COLO668 (cell line): ENCODE measurements at regions not wholly inside any gene's neighbourhood (a gene's known extent, or its start where the extent isn't known, plus 50 kb on each side); places are given as distances from the start of the nearest gene placed in this dataset.

Experiments
- DNase-seq: peaks from one replicate; lab custom pipeline; 2025; ENCODE audit not compliant: unreplicated experiment; lab: John Stamatoyannopoulos, UW

DNA sequence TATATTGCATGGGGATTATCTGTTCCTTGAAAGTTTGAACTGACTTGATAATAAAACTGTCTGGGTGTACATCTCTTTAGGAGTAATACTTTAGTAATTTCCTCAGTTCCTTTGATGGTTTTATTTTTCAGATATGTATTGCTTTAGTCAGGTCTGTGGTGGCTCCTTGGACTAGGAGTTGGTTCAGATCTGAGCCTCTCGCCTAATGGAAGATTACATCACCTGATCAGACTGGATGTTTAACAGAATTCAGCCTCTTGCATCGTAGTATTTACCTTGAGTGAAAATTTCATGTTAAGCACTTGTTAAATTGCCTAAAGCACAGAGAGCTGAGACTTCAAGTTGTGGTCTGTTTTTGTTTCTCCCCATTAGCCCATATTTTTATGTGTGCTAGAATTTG lies 267.3 kb downstream of the MAP2K4 start:
- no peak for DNase-seq

DNA sequence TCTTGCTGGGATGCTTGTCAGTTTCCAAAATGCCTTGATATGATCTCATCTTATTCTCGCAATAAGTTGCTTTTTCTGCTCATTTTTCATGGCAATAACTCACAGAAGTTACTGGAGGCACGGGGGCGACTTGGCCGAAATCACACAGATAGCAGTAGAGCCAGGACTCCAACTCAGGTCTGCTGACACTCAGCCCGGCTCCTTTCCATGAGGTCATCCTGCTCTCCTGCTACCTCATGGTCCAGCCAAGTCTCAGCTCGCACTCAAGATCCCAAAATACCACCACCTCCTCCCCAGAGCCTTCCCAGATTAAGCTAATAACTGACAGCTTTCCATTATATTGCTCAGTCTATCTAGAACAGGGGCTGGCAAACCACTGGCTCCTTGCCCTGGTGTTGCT lies 269.5 kb downstream of the MAP2K4 start:
- no peak for DNase-seq

DNA sequence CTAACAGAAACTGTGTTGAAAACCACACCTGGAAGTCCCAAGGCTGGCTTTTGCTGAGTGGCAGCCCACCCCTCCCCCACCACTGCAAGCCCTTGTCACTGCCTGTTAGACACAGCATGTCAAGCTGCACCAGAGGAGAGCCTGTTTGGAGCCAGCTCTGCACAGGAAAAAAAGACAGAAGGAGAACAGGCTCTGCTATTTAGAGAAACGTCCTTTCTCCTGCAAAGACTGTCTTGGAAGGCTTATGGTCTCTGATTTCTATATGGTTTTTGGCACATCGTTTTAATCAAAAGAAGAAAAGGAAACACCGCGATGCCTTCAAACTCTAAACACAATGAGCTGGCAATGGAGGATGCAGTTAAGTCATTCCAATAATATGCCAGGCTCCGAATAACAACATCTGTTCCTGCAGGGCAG lies 275.5 kb downstream of the MAP2K4 start:
- DNase-seq, result no peak

DNA sequence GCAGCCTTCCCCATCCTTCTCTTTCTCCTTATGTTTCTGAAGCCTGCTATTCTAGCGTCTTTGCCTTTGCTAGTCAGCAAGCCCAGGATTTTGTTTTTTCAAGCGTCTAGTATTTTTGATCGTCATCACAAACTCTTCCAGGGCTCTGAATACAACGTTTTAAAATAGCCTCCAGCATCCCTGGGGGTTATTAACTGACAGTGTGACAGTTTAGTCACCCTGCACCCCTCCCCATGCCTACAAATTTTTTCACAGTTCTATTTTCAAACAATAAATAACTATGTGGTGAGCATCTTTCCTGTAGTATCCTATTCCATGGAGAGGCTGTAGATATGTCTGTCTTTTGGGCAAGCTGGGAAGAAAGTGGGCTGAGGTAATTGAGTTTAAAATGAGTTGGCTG lies 280.9 kb downstream of the MAP2K4 start:
- DNase-seq, result no peak

DNA sequence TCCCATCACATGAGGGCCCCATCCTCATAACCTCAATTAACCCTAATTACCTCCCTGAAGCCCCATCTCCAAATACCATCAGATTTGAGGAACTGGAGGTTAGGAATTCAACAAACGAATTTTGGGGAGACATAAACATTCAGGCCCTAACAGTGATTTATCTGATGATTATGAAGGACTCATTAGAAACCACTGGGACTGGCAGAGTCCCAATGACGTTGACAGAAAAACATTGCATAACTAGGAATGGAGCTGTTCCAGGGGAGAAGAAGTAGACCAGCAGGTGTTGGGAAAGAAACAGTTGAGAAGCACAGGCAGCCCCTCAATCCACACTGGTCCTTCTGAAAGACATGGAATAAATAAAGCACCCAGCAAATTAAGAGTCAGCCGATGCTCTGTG lies 282.0 kb downstream of the MAP2K4 start:
- DNase-seq, result no peak

DNA sequence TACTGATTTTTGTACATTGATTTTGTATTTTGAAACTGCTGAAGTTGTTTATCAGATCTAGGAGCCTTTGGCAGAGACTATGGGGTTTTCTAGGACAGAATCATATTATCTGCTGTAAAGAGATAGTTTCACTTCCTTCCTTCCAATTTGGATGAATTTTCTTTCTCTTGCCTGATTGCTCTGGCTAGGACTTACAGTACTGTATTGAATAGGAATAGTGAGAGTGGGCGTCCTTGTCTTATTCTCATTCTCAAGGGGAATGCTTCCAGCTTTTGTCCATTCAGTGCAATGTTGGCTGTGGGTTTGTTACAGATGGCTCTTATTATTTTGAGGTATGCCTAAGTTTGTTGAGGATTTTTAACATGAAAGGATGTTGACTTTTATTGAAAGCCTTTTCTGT lies 290.1 kb downstream of the MAP2K4 start:
- no peak for DNase-seq

DNA sequence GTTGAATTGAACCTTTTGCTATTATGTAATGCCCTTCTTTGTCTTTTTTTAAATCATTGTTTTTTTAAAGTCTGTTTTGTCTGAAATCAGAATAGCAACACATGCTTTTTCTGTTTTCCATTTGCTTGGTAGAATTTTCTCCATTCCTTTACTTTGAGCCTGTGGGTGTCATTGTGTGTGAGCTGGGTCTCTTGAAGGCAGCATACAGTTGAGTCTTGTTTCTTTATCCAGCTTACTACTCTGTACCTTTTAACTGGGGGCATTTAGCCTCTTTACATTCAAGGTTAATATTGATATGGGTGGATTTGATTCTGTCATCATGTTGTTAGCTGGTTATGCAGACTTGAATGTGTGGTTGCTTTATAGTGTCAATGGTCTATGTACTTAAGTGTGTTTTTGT lies 292.0 kb downstream of the MAP2K4 start:
- no peak for DNase-seq

DNA sequence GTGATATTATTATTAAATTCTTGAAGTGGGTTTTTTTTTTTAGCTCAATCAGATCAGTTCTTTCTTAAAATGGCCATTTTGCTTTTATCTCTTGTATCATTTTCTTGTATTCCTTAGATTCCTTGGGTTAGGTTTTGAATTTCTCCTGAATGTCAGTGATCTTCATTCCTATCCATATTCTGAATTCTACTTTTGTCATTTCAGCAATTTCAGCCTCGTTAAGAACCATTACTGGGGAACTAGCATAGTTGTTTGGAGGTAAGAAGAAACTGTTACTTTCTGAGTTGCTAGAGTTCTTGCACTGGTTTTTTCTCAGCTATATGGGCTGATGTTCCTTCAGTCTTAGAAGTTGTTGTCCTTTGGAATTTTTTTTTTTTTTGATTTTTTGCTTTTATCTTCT lies 293.1 kb downstream of the MAP2K4 start:
- DNase-seq, result no peak

DNA sequence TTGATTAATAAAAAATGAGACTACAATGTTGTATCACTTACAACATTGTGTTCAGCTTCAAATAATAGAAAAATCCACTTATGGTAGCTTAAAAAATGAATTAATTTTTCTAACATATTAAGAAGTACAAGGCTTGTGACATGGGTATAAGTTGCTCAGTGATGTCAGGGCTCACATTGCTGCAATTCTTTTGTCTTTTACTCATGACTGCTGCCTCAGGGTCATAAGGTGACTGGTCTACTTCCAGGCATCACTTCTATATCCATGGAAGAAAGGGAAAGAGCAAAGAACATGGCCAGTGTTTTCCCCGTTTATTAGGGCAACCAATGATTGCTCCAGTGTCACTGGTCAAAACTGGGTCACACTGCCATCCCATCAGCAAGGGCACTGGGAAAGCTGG lies 295.3 kb downstream of the MAP2K4 start:
- no peak for DNase-seq

DNA sequence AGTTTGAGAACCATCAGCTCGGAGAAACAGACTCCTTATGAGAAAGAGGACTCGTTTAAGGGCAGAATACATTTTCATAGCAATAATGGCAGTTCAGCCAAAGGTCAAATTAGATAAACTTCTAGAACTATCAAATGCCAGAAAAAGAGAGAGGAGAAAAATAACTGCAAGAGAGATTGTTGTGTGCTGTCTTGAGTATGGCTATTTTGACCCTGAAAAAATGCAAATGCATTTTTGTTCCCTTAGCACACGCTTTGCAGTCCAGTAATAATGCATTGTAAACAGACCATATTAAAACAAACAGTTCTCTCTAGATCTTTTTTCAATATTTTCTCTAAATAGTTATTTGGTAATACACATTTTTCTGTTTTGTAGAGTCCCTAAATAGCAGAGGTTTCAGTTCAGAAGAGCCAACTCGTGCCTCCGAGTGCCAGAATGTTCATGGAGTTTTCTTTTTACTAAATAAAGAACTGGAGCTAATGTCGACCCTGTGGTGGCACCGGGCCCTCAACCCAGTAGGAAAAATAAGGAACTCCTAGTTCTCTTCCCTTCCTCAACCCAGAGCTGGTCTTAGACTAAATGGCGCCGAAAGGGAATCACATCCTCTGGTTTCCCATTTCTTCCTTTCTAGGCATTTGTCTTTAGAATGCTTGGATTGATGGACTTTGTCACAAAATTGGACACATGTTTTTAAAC lies 298.0 kb downstream of the MAP2K4 start:
- DNase-seq, result no peak

DNA sequence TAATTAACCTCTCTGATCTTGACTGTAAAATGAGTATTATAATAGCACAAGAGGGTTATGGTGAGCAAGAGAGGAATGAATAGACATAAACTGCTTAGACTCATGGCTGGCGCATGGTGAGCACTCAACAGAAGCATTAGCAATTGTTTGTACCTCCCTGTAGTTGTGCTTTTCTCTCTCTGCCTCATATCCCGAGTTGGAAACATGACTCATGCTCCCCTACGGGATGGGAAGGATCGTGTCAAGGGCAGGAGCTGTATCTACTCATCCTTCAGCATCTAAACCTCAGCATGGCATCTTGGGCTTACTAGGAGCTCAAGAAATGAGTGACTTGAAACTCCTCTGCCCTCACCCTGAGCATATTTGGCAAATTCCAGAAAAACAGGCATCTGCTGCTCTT lies 299.6 kb downstream of the MAP2K4 start:
- DNase-seq, result no peak

DNA sequence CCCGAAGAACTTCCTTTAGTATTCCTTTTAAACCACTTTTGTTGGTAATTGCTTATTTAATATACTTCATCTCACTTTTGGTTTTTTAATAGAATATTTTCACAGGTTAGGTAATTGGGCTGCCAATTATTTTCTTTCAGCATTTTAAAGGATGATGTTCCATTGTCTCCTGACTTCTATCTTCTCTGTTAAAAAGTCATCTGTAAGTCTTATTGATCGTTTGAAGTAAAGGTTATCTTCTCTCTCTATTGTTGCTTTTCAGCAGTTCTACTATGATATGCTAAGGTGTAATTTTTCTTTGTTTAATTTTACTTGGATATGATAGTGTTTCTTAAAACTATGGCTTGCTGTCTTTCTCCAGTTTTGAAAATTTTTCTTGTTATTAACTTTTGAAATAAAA lies 307.5 kb downstream of the MAP2K4 start:
- DNase-seq, result no peak

DNA sequence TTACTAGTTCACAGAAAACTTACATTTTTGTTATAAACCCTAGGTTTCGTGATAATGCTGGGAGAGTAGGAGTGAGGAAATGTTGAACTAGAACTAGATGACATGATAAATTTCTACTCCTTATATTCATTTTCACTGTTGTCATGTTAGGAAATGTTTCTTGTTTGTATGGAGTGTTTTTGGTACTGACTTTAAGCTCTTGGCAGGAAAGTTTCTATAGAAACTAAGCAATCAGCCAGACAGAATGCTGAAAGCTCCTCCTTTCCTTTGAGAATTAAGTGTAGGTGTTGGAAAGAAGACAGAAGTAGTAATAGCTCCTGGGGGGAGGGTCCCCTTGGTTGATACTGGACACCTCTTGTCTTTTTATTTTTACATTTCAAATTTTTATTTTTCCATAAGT lies 309.8 kb downstream of the MAP2K4 start:
- no peak for DNase-seq

DNA sequence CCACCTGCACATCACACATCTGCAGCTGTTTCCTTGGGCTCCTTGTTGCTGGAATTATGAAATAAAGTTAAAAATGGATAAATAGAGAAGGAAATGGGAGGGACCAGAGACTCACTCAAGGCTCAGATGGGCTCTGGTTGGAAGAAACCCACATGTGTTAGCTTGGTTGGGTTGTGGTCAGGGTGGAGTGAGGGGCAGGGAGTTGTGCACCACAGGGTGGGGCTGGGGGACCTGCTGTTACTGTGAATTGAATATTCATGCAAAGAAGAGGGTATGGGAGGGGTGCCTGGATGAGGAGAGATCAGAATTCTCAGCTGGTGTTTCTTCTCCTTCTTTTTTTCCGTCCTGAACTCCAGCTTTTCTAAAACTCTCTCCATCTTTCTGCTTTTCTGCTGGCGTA lies 320.7 kb downstream of the MAP2K4 start:
- DNase-seq, result no peak

DNA sequence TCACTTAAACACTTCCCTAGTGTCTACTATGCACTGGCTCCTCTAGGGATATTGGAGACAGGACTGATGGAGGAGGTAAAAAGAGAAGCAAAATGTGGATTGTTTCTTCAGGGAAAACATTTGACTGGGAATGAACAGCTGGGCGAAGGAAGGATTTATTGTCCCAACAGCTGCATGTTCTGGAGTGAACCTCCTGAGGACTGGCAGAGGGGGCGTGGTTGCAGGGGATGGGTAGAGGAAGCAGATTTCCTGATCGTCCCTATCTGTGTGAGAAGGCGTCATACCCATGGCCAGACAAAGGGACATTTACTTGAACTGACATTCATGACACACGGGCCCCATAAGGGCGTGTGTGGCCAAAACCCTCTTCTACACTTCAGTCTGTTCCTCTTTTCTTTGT lies 321.5 kb downstream of the MAP2K4 start:
- DNase-seq, result no peak

DNA sequence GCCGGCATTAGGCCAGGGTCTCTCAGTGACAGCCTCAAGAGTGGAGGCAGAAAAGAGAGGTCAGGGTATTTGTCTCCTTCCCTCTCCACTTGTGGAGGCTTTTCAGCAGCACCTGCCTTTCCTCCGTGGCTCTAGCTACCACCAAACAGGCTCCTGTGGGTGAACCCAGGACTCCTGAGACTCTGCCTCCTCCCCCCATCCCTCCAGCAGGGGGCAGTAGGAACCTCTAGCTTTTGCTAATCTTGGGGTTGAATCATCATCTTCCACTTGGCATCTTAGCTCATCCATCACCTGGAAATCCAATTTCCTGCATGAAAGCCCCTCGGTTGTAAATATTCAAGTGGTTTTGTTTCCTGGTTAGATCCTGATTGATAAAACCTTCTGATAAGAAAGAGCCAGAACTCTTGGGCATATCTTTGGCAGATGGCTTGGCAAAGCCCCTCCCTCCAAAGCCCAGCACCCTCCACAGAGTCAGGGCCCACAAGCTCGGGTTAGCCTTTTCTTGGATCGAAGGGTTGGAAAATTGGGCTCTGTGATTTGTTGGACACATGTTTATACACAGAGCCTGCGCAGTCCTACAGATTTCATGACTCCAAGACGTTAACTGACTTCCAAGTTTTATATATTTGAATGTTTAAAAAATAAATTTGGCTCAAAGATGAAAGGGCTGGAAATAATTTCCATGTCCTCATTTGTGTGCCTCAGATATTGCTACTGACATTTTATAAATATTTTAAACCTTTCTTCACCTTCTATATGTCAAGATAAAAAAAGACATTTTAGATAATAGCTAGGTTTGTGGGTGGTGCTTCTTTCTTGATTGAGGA lies 322.1 kb downstream of the MAP2K4 start:
- DNase-seq, result no peak

DNA sequence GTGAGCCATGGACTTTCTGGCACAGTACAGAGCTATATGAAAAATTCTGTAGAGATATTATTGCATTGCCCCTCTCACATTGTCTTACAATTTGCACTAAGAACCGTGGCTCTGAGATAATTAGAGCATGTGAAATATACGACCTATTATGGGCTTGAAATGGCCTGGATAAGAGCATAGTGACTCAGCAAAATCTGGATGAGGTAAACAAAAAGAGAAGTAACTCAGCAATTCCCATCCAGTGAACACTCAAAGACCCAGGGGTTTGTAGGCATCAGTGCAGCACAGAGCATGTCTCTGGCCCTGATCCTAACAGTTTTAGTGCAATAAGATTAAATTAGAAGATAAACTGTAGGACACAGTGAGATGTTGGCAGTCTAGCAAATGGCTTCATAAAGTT lies 317.2 kb upstream of the MYOCD start:
- DNase-seq, result no peak

DNA sequence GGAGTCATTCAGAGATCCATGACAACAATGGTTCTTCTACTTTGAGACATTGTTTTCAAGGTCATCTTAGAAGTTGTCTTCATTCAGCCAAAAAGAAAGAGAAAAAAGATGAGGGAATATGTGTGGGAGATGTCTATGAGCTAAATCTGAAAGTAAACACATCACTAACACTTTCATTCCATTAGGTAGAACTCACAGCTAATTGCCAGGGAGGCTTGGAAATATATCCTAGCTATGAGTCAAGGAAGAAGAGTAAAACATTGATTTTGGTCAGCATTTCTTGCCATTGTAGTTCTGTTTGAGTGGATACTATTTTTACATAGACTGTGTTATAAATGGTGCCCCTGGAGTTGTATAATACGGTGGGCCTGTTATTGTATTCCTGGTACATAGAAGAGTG lies 316.4 kb upstream of the MYOCD start:
- no peak for DNase-seq

DNA sequence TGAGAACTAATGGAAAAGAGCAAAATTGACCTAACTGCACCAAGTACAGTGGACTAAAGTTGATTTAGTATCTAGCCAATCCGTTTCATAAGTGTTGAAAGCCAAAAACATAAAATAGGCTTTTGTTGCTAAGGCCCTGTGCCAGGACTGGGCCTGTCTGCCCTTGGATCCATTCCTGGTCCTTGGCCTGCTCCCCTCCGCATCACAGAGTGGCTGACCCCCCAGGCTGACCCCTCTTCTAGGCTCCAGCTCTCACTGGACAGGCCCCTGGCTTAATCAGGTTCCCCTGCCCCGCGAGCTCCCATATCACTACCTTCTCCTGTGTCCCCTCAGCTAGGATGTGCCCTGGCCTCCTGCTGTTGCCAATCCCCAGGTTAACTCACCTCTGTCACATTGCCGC lies 313.6 kb upstream of the MYOCD start:
- DNase-seq, result no peak

DNA sequence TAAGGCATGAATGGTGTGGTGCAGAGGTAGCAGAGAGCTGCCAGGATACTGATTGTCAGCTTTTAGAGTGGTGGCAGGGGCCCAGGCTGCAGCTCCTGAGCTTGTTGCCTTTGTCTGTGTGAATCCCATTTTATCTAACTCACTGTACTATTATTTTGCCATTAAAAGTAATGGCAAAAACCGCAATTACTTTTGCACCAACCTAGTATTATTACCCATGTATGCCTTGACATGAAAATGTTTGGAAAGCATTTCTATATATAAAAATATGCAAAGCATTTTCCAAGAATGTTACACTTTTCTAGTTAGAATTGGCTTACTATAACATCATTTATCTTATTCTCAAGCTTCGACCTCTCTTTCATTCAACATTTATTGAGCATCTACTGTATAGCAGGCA lies 308.1 kb upstream of the MYOCD start:
- no peak for DNase-seq

DNA sequence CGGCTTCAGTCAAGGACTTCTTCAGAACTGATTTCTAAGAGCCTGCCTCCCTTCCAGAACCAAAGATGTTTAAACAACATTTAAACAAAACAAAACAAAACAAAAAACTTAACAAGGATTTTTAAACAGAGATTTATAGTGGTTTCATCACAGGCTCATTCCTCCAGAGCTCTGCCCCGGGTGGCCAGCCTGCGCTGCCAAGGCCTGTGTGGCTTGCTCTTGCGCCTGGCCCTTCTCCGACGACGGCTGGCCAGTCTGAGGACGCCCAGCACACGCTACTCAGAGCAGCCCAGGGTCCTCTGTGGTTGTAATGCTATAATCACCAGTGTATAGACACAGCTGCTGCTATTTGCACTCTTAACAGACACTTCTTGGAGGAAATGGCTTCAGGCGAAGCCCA lies 307.2 kb upstream of the MYOCD start:
- no peak for DNase-seq

DNA sequence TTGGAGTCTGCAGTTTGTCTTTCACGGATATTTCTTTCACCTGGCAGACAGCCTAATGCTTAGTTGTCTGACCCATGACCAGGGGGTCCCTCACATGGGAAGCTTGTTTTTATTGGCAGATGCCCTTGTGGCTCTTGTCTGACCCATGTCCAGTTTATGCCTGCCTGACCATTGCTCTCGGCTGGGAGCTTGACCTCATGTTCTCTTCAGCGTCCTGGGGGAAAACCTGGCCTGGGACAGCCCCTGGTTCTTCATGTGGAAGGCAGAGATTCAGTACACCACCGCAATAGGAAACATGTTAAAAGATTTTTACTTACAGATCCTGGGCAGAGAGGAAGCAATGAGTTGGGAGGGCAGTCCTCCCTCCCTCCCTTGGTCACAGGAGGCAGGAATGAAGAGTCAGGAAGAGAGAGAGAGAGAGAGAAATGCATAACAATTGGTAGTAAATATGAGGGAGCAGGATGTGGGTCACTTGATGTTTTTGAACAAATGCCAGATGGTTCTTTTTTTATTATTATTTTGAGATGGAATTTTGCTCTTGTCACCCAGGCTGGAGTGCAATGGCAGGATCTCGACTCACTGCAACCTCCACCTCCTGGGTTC lies 302.7 kb upstream of the MYOCD start:
- no peak for DNase-seq
